HUDEP-2 (cell line): ENCODE measurements at regions not wholly inside any gene's neighbourhood (a gene's known extent, or its start where the extent isn't known, plus 50 kb on each side); places are given as distances from the start of the nearest gene placed in this dataset.

Experiments
- DNase-seq, 76 experiments: peaks; one replicate each; lab custom pipeline; 2025; ENCODE audit not compliant: unreplicated experiment in 76 of 76; lab: John Stamatoyannopoulos, UW

DNA sequence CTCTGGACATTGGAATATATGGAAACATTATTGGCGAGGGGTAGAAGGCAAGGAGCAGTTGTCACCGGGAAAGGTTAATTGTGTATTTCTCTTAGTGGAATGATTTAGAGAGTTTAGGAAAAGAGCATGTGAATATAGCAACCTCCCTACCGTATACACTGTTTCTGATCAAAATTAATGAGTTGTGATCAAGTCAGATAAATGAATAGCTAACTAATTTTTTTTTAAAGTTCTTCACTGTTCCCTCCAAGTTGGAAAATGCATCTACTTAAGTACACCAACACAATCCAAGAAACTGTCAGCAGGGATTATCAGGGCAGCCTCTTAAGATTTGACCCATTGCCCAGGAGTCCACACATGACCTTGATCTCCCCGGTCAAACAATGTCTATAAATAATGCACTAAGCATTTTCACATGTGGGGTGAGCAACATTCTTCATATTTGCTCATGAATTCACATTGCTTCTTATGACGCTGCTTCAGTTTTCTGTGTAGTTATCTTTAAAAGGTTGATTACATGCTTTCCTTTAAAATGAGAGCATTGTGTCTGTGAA lies 680.8 kb upstream of the NRSN1 start:
- DNase-seq = no peak

DNA sequence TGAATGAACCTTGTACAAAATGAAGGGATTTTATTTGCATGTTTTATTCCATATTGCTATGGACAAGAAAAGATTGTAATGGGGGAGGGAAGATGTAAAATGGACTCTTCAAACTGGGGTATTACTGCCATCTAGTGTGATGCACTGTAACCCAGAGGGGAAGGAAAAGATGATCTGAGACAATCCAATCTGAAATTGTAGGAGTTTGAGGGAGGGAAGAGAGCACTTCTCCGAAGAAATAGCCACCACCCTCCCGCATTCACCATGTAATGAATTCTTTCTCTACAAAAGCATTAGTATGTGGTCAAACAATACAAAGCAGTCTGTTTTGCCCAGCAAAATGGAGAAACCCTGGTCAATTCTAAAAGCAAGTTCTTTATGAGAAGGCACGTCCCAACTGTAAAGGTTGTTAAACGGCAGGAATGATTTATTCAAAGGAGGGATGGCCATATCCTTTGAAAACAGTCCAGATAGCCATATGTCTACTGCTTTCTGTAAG lies 679.5 kb upstream of the NRSN1 start:
- DNase-seq = peak in 7 of 76 experiments; percentile 9 to 36 (median 26)

DNA sequence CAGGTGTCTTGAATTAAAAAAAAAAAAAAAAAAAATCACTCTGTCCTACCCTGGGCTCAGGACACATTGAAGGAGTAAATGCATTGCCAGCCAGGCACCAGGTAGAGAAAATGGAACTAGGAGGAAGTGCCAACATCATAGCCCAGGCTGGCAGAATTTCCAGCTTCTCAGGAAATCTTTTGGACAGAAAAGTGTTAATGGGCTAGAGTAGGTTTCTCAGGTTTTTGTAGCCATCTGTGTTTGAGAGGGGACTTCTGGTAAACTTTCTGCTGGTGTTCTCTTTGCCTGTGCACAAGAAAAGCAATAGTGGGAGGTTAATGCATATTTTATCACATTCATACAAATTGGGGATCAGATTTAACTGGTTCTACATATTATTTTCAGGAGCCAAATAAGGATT lies 678.3 kb upstream of the NRSN1 start:
- DNase-seq = no peak

DNA sequence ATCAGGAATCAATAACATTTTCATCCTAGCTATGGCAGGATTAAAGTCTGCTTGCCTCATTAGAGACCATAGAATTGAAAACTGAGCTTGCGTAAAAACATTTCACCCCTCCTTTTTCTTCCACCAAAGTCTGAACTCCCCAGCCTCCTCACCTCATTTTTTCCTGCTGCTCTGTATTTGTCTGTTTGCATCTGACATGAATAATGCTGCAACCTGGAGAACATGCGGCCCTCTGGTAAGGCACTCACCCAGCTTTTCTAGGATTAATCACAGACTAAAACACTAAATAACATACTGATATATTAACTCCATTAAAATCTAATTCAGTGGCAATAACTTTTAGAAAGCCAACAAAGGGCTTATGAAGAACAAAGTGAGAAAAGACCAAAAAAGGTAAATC lies 677.7 kb upstream of the NRSN1 start:
- DNase-seq = no peak

DNA sequence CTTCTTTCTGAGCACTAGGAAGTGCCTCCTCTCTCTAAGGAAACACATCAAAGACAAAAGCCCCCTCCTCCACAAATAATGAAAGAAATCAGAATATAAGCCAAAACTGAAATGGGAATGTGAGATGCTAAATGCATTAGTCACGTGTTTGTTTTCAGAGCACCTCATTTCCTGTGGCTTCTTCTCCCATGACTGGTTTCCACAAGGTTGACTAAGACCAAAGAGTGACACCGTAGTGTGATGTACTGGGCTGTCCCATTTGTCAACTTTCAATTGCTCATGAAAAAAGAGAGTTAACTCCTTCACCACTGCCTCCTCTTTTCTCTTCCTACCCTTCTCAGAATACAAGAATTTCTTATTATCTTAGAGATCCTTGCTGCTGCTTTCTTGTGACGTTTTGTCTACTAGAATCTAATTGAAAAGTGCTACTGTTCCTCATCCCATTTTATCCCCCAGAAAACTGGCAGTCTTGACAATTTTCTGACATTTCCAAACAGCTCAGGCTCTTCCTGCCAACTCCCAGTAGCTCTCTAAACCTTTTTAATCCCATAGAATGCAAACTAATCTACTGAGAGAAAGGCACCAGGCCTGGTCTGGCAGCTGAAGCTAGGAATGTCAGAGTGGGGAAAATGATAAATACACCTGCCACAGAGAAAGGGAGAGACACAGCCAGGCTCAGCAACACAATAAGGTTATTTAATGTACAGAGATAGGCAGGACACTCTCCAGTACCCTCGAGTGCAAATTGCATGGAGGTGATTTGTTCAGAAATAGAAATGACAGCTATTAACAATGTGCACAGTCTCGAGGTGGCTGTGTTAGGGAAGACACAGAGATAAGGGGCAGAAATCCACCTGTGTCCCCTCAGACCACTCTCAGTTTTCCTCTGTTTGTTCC lies 671.7 kb upstream of the NRSN1 start:
- no peak for DNase-seq

DNA sequence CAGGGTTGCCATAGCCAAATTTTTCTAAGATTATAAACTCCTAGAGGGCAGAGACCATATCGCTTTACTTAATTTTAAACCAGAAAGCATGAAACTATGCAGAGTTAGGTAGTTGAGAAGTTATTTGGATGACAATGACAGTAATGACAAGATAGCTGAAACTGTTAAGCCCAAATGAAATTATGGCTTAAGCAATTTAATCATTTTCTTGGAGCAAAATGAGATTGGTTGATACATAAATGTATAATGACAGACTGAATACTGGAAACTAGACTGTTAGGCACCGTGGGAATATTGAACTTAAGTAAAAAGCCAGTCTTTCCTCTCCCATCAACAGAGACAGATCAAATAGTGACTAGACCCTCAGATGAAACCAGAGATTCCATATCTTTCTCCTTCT lies 670.3 kb upstream of the NRSN1 start:
- DNase-seq = no peak

DNA sequence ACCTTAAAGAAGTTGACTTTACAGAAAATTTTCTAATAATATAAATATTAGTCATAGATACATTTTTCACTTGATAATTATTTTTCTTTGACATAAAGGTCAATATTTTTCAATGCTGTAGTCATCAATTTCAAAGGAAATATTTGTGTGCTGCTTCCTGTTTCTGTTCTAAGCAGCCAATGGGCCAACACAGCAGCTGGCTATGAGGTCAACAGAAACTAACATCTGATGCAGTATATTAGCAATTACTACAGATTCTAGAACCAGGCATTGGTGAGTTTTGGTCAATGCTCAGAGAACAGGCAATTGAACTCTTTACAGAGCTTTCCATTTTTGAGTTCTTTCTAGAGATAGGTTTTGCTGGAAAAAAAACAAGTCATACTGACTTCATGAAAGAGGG lies 669.6 kb upstream of the NRSN1 start:
- DNase-seq = no peak

DNA sequence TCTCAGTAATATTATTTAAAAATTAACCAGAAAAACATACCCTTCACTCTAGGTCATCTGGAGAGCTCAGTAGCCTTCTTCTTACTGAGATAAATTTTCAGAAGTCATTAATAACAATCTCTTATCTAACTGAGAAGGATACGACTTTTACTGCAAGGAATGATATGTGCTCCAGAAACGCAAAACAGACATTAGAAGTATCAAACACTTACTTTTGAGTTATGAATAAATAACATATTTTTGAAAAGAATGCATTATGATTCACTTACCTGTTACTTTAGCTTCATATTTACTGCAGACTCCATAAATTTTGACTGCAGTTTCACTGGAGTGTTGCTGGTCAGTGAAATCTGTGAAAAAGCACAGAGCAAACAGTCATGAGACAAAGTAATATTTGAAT lies 668.7 kb upstream of the NRSN1 start:
- DNase-seq = no peak

DNA sequence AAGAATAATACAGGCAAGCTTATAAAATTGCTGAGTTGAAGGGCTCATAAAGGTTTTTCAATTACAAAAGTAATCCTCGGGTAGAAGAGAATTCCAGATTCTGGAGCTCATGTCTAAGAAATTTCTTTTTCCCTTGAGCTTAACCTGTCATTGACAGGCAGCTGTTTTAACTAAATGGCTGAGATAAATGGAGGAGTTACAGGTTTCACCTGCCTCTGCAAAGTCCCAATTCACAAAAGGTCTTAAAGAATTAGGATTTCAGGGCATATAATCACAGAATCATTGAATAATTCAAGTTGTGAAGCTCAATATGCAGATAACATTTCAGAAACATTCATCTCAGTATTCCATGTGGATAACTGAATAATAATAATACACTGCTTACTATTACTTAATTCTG lies 660.1 kb upstream of the NRSN1 start:
- DNase-seq = no peak

DNA sequence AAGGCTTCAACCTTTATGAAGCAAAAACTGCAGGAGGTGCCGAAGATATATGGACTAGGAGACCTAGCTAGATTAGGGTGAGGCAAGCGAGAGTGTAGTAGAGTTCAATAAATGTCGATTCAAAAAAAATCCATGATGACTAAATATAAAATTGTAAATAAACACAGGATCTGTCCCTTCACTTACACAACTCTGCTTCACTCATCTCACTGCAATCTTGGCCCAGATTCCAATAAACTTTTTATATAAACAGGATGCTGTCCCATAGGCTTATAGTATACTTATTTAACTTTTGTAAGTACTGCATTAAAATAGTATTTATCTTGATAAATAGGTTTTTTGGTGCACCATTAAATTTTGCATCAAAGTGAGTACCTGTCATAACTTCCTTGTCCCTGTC lies 648.4 kb upstream of the NRSN1 start:
- DNase-seq = no peak

DNA sequence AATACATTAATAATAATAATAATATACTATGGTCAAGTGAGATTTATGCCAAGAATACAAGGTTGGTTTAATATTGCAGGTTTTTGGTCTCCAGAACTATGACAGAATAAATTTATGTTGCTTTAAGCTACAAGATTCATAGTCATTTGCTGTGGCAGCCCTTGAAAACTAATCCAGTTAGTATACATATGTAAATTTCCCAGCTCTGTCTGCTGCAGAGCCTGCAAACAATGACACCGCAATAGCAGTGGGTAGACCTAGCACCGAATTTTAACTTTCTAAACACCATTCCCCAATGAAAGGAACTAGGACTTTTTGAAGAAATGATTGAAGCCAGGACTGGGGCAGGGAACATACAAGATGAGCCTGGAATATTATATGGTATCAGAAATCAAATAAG lies 647.7 kb upstream of the NRSN1 start:
- no peak for DNase-seq

DNA sequence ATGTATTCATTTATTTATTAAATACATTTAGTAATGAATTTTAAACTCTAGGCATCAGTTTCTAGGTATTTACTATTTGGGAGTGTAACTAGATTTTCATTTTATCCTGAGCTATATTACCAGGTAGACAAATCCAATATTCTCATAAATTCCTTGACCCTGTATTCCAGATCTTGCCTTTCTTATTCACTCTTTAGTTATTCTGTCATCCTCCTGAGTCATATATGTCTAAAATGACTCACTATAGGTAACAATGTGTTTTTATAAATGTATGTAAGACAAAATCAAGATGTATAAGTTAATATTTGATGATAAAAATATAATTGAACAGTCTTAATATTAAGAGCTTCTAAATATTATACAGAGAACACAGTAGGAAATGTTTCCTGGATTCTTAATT lies 642.1 kb upstream of the NRSN1 start:
- DNase-seq = no peak

DNA sequence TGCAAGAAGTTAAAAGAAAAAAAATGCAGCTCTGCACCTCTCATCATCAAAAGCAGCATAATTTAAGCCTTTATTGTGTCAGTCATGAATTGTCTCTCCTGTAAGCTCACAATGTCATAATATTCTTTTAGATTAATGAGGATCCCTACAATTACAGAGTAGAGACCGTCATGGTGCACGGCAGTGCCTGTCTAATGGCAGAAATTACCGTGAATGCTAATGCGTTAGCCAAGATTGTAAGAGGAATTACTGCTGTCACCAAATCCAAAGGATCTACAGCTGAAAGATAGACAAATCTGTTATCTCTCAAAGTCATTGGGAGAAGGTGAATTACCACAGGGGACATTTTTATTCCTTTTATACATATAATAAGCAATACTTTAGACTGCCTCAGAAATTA lies 631.6 kb upstream of the NRSN1 start:
- DNase-seq = no peak

DNA sequence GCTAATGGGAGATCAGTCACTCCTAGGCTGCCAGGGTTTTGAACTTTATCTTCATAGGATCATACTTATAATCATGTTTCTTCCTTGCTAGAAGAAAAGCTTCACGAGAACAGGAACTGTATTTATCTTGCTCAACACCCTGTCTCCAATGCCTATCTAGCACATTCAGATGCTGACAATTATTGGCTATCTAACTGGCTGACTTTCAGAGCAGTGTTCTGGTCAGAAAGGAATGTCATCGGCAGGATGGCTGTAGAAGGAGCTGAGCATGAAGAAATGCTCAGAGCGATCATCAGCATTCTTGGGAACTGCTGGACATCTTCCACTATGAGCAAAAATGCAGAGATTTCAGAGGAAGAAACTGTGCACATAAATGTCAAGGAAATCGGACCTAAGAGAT lies 628.0 kb upstream of the NRSN1 start:
- peak in 54 of 76 experiments; percentile 1 to 98 (median 63) for DNase-seq

DNA sequence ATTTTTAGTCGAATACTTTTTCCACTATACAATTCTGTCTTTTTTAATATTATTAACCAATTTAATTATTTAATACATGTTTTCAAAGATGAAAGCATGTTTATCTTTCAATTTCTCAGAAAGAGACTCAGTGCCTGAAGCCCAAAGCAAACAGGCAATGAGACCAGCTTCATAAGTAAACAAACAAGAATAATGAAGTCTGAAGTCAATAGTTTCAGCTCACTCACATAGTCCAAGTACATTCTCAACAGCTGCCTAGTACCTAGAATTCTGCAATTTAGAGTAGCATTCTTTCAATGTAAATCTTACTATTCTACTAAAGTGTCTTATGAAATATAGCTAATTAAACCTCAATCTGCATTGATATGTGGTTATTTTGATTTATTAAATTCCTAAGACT lies 626.5 kb upstream of the NRSN1 start:
- no peak for DNase-seq

DNA sequence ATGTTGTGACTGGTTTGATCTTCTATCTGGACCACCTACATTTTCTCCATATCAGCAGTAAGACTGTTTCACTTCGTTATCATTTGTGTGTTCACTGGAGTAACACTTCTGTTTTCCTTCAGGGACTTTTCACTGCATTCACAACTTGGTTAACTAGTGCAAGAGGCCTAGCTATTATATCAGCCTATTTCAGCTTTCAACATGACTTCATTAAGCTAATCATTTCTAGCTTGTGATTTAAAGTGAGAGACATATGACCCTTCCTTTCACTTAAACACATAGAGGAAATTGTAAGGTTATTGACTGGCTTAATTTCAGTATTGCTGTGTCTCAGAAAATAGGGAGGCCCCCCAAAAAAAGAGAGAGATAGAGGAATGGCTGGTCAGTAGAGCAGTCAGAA lies 622.8 kb upstream of the NRSN1 start:
- no peak for DNase-seq

DNA sequence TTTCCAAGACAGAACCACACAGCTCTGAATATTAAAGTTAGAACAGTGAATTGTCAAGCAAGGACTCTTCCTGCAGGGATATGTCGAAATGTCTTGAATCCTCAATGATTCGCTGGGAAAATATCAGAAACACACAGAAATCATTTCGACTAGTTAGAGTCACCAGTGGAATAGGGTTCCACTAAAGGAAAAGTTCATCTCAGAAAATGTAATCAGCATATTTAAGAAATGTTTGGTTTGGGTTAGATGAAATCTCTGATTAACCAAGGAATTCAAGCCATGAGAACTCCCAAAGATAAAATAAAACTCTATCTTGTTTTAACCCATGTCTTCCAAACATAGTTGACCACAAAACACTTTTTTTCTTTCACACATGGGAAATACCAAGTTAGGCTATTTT lies 621.0 kb upstream of the NRSN1 start:
- no peak for DNase-seq

DNA sequence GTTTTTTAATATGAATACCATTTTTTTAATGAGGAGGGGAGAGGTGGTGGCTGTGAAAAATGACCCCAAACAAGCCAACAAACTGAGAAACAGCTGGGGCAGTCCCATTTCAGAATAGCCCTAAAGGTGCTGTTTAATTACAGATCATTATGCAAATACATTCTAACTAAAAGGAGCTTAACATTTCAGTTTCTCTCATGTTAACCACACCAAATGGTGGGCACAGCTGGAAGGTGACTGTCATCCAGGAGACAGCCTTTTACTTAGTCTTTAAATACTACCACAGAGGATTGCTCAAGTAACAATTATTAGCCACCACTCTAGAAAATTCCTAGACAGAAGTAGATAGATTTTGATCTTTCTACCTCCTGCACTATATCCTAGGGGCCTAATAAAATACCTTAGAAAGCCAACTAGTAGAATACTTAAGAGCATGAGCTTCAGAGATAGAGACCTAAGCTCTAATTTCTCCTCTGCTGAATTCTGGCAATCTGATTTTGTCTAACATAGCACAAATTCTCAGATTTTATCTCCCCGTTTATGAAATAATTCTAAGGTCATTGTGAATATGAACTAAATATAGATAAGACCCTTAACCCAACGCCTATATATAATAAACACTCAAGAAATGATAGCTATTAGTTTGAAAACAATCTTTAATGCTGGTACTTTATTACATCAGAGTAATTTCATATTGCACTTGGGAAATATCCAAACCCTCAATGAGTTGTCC lies 615.1 kb upstream of the NRSN1 start:
- no peak for DNase-seq

DNA sequence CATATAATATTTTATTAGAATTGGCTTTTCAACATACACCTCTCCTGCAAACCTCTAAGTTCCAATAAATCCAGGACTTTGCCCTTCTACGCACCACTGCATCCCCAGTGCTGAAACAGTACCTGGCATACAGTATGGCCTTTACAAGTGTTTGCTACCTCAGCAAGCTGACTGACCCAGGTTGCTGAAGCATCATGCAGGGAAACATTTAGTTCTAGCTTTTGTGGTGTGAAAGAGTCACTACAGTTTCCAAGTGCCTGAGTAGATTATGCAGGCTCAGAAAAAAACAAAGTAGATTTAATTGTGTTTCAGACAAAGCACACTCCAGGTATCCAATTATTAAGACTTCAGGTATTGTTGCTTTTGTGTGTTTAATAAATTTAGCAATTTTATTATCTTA lies 614.2 kb upstream of the NRSN1 start:
- no peak for DNase-seq

DNA sequence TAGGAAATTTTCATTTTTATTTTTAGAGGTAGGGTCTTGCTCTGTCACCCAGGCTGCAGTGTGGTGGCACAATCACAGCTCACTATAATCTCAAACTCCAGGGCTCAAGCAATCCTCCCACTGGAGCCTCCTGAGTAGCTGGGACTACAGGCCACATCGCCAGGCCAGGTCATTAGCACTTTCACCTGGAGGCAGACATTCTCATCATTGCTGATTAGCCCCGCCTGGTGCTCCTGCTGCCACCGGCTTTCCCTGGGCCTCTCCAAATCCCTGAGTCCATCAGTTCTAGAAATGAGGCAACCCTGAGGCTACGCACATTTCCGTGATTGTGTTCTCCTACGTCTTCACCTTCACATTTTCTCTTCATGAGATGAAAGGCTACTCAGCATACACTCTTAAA lies 607.7 kb upstream of the NRSN1 start:
- no peak for DNase-seq

DNA sequence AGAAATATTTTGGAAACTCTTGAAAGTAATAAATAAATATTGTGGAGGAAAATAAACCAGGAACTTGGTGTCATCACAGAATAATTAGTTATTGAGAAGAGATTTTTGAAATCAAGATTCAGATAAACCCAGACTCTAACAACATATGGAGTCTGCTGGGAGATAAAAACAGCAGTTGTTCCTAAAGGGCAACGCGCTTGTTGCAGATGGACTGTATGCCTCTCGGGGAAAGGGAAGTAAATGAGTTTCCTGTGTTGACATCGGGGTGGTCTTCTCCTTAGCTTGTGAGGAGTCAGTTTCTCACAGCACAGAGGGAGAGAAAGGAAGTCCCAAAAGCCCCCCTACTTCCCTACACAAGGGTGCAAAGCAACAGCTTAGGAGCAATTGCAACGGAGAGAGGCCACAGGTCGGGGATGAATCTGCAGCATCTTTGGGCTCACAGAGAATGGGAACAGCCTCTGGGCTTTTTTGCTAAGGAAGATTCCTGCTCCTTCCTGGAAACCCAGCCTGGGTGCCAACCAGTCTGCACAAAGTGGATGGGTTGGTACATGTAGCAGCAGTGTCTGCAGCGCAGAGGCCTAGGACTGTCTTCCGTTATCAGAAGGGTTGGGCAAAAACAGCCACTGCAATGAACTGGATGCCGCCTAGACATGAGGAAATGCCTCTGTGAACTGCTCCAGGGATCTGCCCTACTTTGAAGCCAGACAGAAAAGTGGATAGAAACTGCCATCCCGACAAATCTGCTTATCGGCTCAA lies 603.0 kb upstream of the NRSN1 start:
- DNase-seq = no peak
